Liver (tissue), 7 donors: ENCODE measurements at regions not wholly inside any gene's neighbourhood (a gene's known extent, or its start where the extent isn't known, plus 50 kb on each side); places are given as distances from the start of the nearest gene placed in this dataset.

Experiments
- DNase-seq: peaks from one replicate; pipeline ENCODE4 v3.0.0-alpha.2; 2017; ENCODE audit warnings: low spot score
- H3K27ac ChIP-seq, 2 donors: one replicate each; pipeline ENCODE4 v1.7.0; 2013; ENCODE audit warnings: inconsistent platforms in 2 of 2, low read length in 2 of 2, control low read depth in 1 of 2, low read depth in 1 of 2, mild to moderate bottlenecking in 1 of 2
- H3K27me3 ChIP-seq, 4 donors: one replicate each; pipeline versions ENCODE4 v1.6.1 to v1.7.0; 2013; ENCODE audit warnings: low read length in 3 of 4, inconsistent platforms in 1 of 4, mild to moderate bottlenecking in 1 of 4, moderate library complexity in 1 of 4; ENCODE audit not compliant: control insufficient read depth in 4 of 4, insufficient read depth in 4 of 4
- H3K36me3 ChIP-seq, 4 donors: one replicate each; pipeline versions ENCODE4 v1.6.1 to v1.7.0; 2013; ENCODE audit warnings: low read length in 3 of 4, mild to moderate bottlenecking in 3 of 4, low read depth in 1 of 4, moderate library complexity in 1 of 4; ENCODE audit not compliant: control insufficient read depth in 4 of 4, insufficient read depth in 3 of 4
- H3K4me1 ChIP-seq, 4 donors: one replicate each; pipeline versions ENCODE4 v1.6.1 to v1.7.0; 2013; ENCODE audit warnings: low read length in 3 of 4, mild to moderate bottlenecking in 3 of 4, moderate library complexity in 1 of 4; ENCODE audit not compliant: control insufficient read depth in 4 of 4, insufficient read depth in 4 of 4
- H3K4me3 ChIP-seq, 3 donors: one replicate each; pipeline versions ENCODE4 v1.6.1 to v1.7.0; 2013; ENCODE audit warnings: low read length in 3 of 3, control low read depth in 1 of 3, low read depth in 1 of 3, mild to moderate bottlenecking in 1 of 3
- H3K9ac ChIP-seq, 2 donors: one replicate each; pipeline ENCODE4 v1.7.0; 2013; ENCODE audit warnings: low read length in 2 of 2, mild to moderate bottlenecking in 2 of 2, moderate library complexity in 2 of 2, control low read depth in 1 of 2, low read depth in 1 of 2
- H3K9me3 ChIP-seq, 4 donors: one replicate each; pipeline versions ENCODE4 v1.6.1 to v1.7.0; 2013; ENCODE audit warnings: low read length in 3 of 4; ENCODE audit not compliant: control insufficient read depth in 4 of 4
- EGR1 ChIP-seq, 2 donors: IDR thresholded peaks; 2 replicates each; pipeline ENCODE4 v1.6.1; 2016 to 2018; ENCODE audit warnings: antibody characterized with exemption in 2 of 2, low read depth in 2 of 2
- FOXA1 ChIP-seq: IDR thresholded peaks from 2 replicates; pipeline ENCODE4 v1.6.1; 2016; ENCODE audit warnings: antibody characterized with exemption
- FOXA2 ChIP-seq: IDR thresholded peaks from 2 replicates; pipeline ENCODE4 v1.6.1; 2016; ENCODE audit warnings: antibody characterized with exemption
- GABPA ChIP-seq, 2 donors: IDR thresholded peaks in 1 of 2; conservative IDR thresholded peaks in 1 of 2; 2 replicates each; pipeline ENCODE4 v1.6.1; 2016; ENCODE audit warnings: antibody characterized with exemption in 2 of 2, mild to moderate bottlenecking in 1 of 2, moderate library complexity in 1 of 2
- HNF4A ChIP-seq, 2 donors: conservative IDR thresholded peaks; 2 replicates each; pipeline ENCODE4 v1.6.1; 2016; ENCODE audit warnings: antibody characterized with exemption in 2 of 2, mild to moderate bottlenecking in 2 of 2
- HNF4G ChIP-seq: IDR thresholded peaks from 2 replicates; pipeline ENCODE4 v1.6.1; 2016; ENCODE audit warnings: antibody characterized with exemption
- JUND ChIP-seq, 2 donors: IDR thresholded peaks; 2 replicates each; pipeline ENCODE4 v1.6.1; 2016; ENCODE audit warnings: antibody characterized with exemption in 2 of 2
- NR2F2 ChIP-seq: IDR thresholded peaks from 2 replicates; pipeline ENCODE4 v1.6.1; 2016; ENCODE audit warnings: antibody characterized with exemption
- RAD21 ChIP-seq, 2 donors: IDR thresholded peaks; 2 replicates each; pipeline ENCODE4 v1.6.1; 2016; ENCODE audit warnings: antibody characterized with exemption in 2 of 2, mild to moderate bottlenecking in 2 of 2
- RXRA ChIP-seq, 2 donors: IDR thresholded peaks; 2 replicates each; pipeline ENCODE4 v1.6.1; 2017 to 2018; ENCODE audit warnings: antibody characterized with exemption in 2 of 2, mild to moderate bottlenecking in 1 of 2
- SP1 ChIP-seq: IDR thresholded peaks from 2 replicates; pipeline ENCODE4 v1.6.1; 2018; ENCODE audit warnings: antibody characterized with exemption, mild to moderate bottlenecking
- TAF1 ChIP-seq: conservative IDR thresholded peaks from 2 replicates; pipeline ENCODE4 v1.6.1; 2016; ENCODE audit warnings: antibody characterized with exemption, mild to moderate bottlenecking
- YY1 ChIP-seq: IDR thresholded peaks from 2 replicates; pipeline ENCODE4 v1.6.1; 2016; ENCODE audit warnings: antibody characterized with exemption, mild to moderate bottlenecking
- WGBS: extraction: QIAGEN DNeasy Blood & Tissue Kit; methylation state at CpG from one replicate; pipeline ENCODE4 v1.1.7; 2013; 5-methylcytosine and 5-hydroxymethylcytosine counted together
- TF ChIP-seq, protein P1 (sequence below): IDR thresholded peaks from 2 replicates; pipeline ENCODE4 v1.6.1; 2016; ENCODE audit warnings: antibody characterized with exemption
- TF ChIP-seq, protein P2 (sequence below): IDR thresholded peaks from 2 replicates; pipeline ENCODE4 v1.6.1; 2016; ENCODE audit warnings: antibody characterized with exemption
- TF ChIP-seq, protein P3 (sequence below): IDR thresholded peaks from 2 replicates; pipeline ENCODE4 v1.6.1; 2016; ENCODE audit warnings: antibody characterized with exemption
- TF ChIP-seq, protein P4 (sequence below): IDR thresholded peaks from 2 replicates; pipeline ENCODE4 v1.6.1; 2016; ENCODE audit warnings: antibody characterized with exemption, mild to moderate bottlenecking
- donor health status: healthy.
- donor health status: healthy.
- donor health status: healthy.
- donor health status: healthy.

DNA sequence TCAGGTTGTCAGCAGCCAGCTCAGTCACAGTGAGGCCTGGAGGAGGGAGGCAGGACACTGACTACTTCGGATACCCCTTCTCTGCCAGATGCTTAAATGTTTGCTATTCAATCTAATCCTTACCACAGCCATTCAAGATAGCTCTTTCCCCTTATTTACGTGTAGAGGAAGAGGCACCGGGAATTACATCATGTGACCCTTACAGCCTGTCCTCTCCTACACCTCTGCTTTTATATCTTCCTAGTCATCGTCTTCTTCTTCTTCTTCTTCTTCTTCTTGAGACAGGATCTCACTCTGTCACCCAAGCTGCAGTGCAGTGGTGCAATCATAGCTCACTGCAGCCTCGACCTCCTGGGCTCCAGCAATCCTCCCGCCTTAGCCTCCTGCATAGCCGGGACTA, 148.1 kb upstream of the NEDD9 start:
- H3K9me3 ChIP-seq = no peaks in the 10 kb centered on the region
- no peaks in the 10 kb centered on the region for H3K36me3 ChIP-seq
- H3K4me3 ChIP-seq = no peak overlapping the region
- DNase-seq = no peak
- H3K27ac ChIP-seq = no peak overlapping the region
- no peak for TF ChIP-seq GABPA (IDR thresholded peaks at IDR 0.05 in 1 of 2, conservative IDR thresholded peaks at IDR 0.05 in 1 of 2)
- TF ChIP-seq RAD21 (IDR thresholded peaks at IDR 0.05) = no peak
- TF ChIP-seq, protein P1, sequence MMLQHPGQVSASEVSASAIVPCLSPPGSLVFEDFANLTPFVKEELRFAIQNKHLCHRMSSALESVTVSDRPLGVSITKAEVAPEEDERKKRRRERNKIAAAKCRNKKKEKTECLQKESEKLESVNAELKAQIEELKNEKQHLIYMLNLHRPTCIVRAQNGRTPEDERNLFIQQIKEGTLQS = no peak
- no peak for TF ChIP-seq FOXA2
- no peak for TF ChIP-seq HNF4A (conservative IDR thresholded peaks at IDR 0.05)
- TF ChIP-seq NR2F2 = no peak
- TF ChIP-seq, protein P2, sequence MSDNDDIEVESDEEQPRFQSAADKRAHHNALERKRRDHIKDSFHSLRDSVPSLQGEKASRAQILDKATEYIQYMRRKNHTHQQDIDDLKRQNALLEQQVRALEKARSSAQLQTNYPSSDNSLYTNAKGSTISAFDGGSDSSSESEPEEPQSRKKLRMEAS = no peak
- TF ChIP-seq JUND (IDR thresholded peaks at IDR 0.05) = no peak
- TF ChIP-seq FOXA1 = no peak
- TF ChIP-seq, protein P3, sequence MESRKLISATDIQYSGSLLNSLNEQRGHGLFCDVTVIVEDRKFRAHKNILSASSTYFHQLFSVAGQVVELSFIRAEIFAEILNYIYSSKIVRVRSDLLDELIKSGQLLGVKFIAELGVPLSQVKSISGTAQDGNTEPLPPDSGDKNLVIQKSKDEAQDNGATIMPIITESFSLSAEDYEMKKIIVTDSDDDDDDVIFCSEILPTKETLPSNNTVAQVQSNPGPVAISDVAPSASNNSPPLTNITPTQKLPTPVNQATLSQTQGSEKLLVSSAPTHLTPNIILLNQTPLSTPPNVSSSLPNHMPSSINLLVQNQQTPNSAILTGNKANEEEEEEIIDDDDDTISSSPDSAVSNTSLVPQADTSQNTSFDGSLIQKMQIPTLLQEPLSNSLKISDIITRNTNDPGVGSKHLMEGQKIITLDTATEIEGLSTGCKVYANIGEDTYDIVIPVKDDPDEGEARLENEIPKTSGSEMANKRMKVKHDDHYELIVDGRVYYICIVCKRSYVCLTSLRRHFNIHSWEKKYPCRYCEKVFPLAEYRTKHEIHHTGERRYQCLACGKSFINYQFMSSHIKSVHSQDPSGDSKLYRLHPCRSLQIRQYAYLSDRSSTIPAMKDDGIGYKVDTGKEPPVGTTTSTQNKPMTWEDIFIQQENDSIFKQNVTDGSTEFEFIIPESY = no peak
- TF ChIP-seq, protein P4, sequence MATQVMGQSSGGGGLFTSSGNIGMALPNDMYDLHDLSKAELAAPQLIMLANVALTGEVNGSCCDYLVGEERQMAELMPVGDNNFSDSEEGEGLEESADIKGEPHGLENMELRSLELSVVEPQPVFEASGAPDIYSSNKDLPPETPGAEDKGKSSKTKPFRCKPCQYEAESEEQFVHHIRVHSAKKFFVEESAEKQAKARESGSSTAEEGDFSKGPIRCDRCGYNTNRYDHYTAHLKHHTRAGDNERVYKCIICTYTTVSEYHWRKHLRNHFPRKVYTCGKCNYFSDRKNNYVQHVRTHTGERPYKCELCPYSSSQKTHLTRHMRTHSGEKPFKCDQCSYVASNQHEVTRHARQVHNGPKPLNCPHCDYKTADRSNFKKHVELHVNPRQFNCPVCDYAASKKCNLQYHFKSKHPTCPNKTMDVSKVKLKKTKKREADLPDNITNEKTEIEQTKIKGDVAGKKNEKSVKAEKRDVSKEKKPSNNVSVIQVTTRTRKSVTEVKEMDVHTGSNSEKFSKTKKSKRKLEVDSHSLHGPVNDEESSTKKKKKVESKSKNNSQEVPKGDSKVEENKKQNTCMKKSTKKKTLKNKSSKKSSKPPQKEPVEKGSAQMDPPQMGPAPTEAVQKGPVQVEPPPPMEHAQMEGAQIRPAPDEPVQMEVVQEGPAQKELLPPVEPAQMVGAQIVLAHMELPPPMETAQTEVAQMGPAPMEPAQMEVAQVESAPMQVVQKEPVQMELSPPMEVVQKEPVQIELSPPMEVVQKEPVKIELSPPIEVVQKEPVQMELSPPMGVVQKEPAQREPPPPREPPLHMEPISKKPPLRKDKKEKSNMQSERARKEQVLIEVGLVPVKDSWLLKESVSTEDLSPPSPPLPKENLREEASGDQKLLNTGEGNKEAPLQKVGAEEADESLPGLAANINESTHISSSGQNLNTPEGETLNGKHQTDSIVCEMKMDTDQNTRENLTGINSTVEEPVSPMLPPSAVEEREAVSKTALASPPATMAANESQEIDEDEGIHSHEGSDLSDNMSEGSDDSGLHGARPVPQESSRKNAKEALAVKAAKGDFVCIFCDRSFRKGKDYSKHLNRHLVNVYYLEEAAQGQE = no peak
- H3K9ac ChIP-seq = no peak overlapping the region
- H3K27me3 ChIP-seq = no peaks in the 10 kb centered on the region
- WGBS = 75% methylated on average over 7 of the region's 7 CpGs
- H3K4me1 ChIP-seq = no peaks in the 10 kb centered on the region

DNA sequence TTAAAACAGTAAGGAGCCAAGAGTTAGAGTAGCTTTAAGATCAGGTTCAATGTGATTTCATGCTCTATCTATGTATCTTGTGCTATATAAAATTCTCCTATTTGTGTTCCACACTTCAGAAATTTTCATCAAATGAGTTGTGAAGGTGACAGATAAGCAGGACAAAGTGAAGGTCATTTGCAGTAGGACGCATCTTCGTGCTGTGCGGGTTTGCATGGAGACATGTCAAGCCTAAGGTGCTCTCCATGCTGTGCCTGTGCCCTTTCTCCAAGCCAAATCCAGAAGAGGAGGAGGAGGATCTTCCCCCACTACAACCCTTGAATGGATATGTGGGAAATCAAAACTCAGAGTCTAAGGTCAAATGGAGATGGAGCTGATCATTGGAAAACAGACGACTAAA, 147.3 kb upstream of the NEDD9 start:
- H3K4me1 ChIP-seq = no peaks in the 10 kb centered on the region
- H3K9ac ChIP-seq = no peak overlapping the region
- H3K4me3 ChIP-seq = no peak overlapping the region
- H3K9me3 ChIP-seq = no peaks in the 10 kb centered on the region
- H3K36me3 ChIP-seq = no peaks in the 10 kb centered on the region
- no peaks in the 10 kb centered on the region for H3K27me3 ChIP-seq
- DNase-seq = no peak
- H3K27ac ChIP-seq = no peak overlapping the region
- 99% methylated on average over 4 of the region's 4 CpGs for WGBS
- no peak for TF ChIP-seq TAF1
- TF ChIP-seq SP1 = no peak
- TF ChIP-seq FOXA2 = no peak
- no peak for TF ChIP-seq GABPA (IDR thresholded peaks at IDR 0.05 in 1 of 2, conservative IDR thresholded peaks at IDR 0.05 in 1 of 2)
- no peak for TF ChIP-seq EGR1 (IDR thresholded peaks at IDR 0.05; ENCODE audit: low read depth in 2 of 2)
- TF ChIP-seq NR2F2 = no peak
- TF ChIP-seq, protein P2 = no peak
- TF ChIP-seq, protein P1 = no peak
- TF ChIP-seq, protein P3 = no peak
- no peak for TF ChIP-seq HNF4G
- TF ChIP-seq JUND (IDR thresholded peaks at IDR 0.05) = no peak
- no peak for TF ChIP-seq RAD21 (IDR thresholded peaks at IDR 0.05)
- no peak for TF ChIP-seq HNF4A (conservative IDR thresholded peaks at IDR 0.05)
- TF ChIP-seq, protein P4 = no peak
- TF ChIP-seq RXRA (IDR thresholded peaks at IDR 0.05) = no peak
- TF ChIP-seq FOXA1 = no peak
- TF ChIP-seq YY1 = no peak
